ENCODE measurements at regions not wholly inside any gene's neighbourhood (a gene's known extent, or its start where the extent isn't known, plus 50 kb on each side); places are given as distances from the start of the nearest gene placed in this dataset.

- no peaks in the 10 kb centered on the region for H3K9me3 ChIP-seq (ENCODE audit: control insufficient read depth, low read depth, low read length)
- H2BK15ac ChIP-seq (ENCODE audit: low read depth, low read length): no peak overlapping the region
- no peak overlapping the region for H3K18ac ChIP-seq (ENCODE audit: insufficient read length, low read depth, low read length)
- H3K23me2 ChIP-seq (ENCODE audit: insufficient read length, low read depth, low read length, poor library complexity, severe bottlenecking): no peaks in the 10 kb centered on the region
- no peak overlapping the region for H4K5ac ChIP-seq (ENCODE audit: insufficient read length, low read depth, low read length)
- H3K14ac ChIP-seq (ENCODE audit: insufficient read depth, low read length): no peak overlapping the region
- H3K4me1 Mint-ChIP-seq: 0 out of 4 replicates have a peak, but pooled peaks cover 0 to 4% of the 10 kb centered on the region in 2 experiments
- no peak overlapping the region for H2AK5ac ChIP-seq (ENCODE audit: insufficient read length, low read length)
- H3K79me2 ChIP-seq (ENCODE audit: insufficient read depth, low read length): no peaks in the 10 kb centered on the region
- no peak overlapping the region for H3K4me3 Mint-ChIP-seq
- H2AFZ ChIP-seq (ENCODE audit: low read length): no peak overlapping the region
- no peak overlapping the region for H3K27ac Mint-ChIP-seq
- no peaks in the 10 kb centered on the region for H3K4me1 ChIP-seq (ENCODE audit: insufficient read depth, low read length)
- H2BK12ac ChIP-seq (ENCODE audit: insufficient read length, low read depth, low read length): no peak overlapping the region
- H3K23ac ChIP-seq (ENCODE audit: insufficient read length, low read depth, low read length): no peak overlapping the region
- no peaks in the 10 kb centered on the region for H3K79me1 ChIP-seq (ENCODE audit: insufficient read depth, low read depth, low read length, poor library complexity, severe bottlenecking)
- H3K27ac ChIP-seq (ENCODE audit: insufficient read length, low read depth, low read length): no peak overlapping the region
- no peak overlapping the region for H3T11ph ChIP-seq (ENCODE audit: low read length)
- H3K9ac ChIP-seq (ENCODE audit: extremely low read depth, insufficient read length, low read length): no peak overlapping the region
- no peak overlapping the region for H2BK20ac ChIP-seq (ENCODE audit: low read depth, low read length, poor library complexity, severe bottlenecking)
- H4K8ac ChIP-seq (replicated peaks; ENCODE audit: insufficient read length, low read depth, low read length): no peak overlapping the region
- no peak overlapping the region for H3K56ac ChIP-seq (ENCODE audit: insufficient read length, low read depth, low read length)
- no peak overlapping the region for H2BK120ac ChIP-seq (ENCODE audit: low read depth, low read length, poor library complexity, severe bottlenecking)
- no peak overlapping the region for H3K4ac ChIP-seq (ENCODE audit: low read depth, low read length)
- no peak for TF ChIP-seq CTCF (conservative IDR thresholded peaks at IDR 0.05)
- no peak overlapping the region for H3K4me2 ChIP-seq (ENCODE audit: insufficient read depth, insufficient read length, low read length)
- no peak overlapping the region for H2BK5ac ChIP-seq (ENCODE audit: insufficient read length, low read length)
- no peaks in the 10 kb centered on the region for H3K27me3 ChIP-seq (ENCODE audit: insufficient read depth, low read length)
- no peak for DNase-seq
- peaks cover 18% of the 10 kb centered on the region for H3K27me3 Mint-ChIP-seq (ENCODE audit: low read depth)
- H4K91ac ChIP-seq (ENCODE audit: insufficient read length, low read depth, low read length): no peak overlapping the region
- H3K36me3 Mint-ChIP-seq (ENCODE audit: insufficient read depth in 1 of 3, low read depth in 3 of 3): no peaks in the 10 kb centered on the region; a peak in 1 of 7 replicates
- no peaks in the 10 kb centered on the region for H4K20me1 ChIP-seq (ENCODE audit: control insufficient read depth, insufficient read depth, insufficient read length)
- no CpG with 5 or more reads among the region's 15 CpGs for WGBS (ENCODE audit: extremely low coverage, insufficient read length, low lambda C conversion rate)
- peaks cover 3% of the 10 kb centered on the region in 2 experiments; a peak in 3 of 5 replicates for H3K9me3 Mint-ChIP-seq
These were observed 142.7 kb downstream of the C5orf15 start for GRCh38 chr5:133825631-133826289.
